GM19025 (cell line): ENCODE measurements at regions not wholly inside any gene's neighbourhood (a gene's known extent, or its start where the extent isn't known, plus 50 kb on each side); places are given as distances from the start of the nearest gene placed in this dataset.

Experiments used
- ATAC-seq: cut with Tn5 transposase; IDR thresholded peaks from one replicate; pipeline ENCODE4 v1.9.1; 2021; ENCODE audit warnings: mild to moderate bottlenecking, low read depth, moderate library complexity; ENCODE audit not compliant: unreplicated experiment

DNA sequence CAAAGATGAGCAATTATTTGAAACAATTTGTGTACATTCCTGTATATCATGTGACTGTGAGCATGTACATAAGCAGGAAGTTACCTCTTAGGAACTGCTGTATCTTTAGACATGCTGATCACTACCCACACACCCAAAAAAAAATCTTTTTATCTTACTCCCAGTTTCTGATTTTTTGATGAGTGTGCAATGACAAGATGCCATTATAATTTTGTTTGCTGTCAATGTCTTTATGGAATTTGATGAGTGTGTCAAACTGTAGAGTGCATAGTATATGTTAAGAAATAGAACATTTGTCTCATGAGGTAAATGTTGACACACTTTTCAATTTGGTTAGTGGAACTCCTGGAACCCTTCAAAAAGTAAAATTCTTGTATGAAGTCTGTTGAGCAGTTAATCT lies 84.0 kb upstream of the TMEFF2 start:
- ATAC-seq, result no peak

DNA sequence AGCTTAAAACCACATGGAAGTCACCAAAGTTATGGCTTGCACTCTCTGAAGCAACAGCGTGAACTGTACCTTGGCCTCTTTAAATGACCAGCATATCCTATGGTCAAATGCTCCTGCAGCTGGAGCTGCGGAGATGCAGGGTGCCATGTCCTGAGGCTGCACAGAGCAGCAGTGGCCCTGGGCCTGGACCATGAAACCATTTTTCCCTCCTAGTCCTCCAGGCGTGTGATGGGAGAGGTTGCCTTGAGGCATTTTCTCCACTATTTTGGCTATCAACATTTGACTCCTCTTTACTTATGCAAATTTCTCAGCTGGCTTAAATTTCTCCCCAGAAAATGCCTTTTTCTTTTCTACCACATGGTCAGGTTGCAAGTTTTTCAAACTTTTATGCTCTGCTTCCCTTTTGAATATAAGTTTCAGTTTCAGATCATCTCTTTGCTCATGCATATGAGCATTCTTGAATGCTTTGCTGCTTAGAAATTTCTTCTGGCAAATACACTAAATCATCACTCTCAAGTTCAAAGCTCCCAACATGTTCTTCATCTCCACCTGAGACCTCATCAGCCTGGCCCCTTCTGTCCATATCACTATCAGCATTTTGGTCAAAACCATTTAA lies 82.9 kb upstream of the TMEFF2 start:
- ATAC-seq, result no peak

DNA sequence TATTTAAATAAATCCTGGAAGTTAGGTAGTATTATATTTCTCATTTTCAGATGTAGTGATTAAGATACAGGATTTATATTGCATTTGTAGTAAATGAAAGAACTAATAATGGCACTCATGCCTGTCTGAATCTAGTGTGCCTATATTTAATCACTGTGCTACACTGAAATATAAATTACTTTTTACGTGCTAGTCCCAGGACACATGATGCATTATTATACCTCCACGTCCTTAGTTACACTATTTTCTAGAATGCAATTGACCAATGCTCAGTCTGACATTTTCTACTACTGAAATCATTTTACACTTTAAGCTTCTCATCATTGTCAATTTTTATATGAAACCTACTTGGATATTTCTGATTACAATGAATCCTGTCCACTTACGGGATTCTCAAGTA lies 80.9 kb upstream of the TMEFF2 start:
- no peak for ATAC-seq

DNA sequence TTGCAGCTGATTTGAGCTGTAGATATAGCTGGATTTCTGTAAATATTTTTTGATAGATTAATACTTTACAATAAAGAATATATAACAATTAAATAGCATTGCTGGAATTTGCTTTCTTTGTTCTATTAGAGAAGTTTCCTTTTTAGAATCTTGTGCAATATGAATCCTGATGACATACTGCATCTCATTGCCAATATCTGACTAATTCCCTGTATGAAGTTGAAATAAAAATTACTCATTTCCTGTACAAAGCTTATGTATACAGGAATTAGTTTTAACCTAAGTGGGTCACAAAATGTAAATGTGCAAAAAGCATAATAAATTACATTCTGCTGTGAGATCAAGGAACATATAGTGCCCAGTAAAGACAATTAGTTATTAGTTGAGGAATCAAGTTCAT lies 72.8 kb upstream of the TMEFF2 start:
- no peak for ATAC-seq

DNA sequence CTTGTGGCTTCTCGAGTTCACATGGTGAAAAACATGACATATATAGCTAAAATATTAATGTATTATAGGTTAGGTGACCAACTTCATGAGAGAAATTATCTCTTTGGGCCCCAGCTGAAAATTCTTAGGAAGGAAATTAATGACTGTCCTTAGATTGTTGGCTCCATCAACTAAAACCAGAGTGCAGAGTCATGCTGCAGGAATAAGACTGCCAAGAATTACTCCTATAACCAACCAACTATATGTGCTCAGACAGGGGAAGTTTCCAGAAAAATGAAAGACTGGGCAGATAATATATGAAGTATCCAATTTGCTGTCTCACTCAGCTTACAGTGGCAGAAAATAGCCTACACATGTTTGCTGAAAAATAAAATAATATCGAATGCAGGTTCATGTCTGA lies 71.0 kb upstream of the TMEFF2 start:
- ATAC-seq, result no peak

DNA sequence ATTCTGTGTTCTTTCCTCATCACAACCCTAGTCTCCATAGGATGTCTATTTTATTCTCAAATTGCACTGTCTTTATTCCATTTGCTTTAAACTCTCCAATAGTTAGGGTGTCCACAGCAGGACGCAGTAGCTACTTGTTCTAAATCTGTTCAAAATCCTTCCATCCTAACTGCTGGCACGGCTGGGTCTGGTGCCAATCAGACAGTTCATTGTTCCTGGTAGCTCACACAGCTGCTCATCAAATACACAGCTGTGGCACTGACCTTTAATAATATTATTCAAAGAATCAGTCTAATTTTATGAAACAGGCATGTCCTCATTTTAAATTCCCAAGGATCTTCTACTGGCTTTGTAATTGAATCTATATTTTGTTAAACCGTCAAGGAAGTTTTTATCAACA lies 59.7 kb upstream of the TMEFF2 start:
- ATAC-seq, result no peak

DNA sequence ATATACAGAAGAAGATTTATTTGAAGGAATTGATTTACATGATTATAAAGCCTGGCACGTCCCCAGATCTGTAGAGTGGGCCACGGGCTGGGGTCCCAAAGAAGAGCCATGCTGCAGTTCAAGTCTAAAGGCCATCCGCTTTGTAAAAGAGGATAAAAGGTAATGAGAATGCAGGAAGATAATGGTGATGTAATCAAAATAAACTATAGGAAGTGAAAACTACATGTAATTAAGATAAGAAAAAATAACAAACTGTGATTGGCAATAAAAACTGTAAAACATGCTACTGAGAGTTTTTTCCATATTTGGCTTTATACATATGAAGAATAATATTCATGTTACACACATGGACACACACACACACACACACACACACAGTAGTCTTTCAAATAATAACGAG lies 59.0 kb upstream of the TMEFF2 start:
- ATAC-seq, result no peak

DNA sequence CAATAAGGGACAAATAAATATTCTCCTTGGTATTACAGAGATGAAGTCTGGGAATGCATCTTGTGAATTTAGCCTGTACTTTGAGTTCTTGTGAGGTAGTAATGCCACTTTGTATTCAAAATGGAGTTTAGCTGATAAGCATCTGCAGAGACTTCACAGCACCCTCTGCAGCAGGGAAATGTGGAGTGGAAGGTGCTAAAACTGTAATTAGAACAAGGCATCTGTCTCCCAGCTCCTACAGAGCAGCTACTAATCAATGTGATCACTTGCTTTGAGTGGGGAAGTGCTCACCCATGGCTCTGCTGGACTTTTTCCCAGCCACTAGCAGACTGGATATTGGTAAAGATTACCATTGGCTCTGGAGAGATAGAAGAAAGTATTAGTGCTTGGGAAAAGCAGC lies 56.2 kb upstream of the TMEFF2 start:
- ATAC-seq, result no peak

DNA sequence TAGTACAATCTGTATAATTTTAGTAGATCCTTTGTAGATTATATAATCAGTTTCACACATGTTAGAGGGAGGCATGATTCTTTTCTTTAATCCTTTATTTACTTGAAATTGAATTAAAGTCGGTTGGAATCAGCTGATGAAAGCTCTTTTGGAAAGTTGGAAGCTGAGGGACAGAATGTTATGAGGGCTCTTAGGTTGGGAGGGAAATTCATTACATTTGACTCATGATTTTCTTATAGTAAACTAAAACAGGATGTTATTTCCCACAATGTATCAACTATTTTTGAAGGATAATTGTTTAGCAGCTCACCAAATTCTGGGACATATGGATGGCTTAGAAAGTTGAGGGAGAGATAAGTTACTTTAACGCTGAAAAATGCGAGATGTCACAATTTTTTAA lies 52.7 kb upstream of the TMEFF2 start:
- ATAC-seq, result no peak

DNA sequence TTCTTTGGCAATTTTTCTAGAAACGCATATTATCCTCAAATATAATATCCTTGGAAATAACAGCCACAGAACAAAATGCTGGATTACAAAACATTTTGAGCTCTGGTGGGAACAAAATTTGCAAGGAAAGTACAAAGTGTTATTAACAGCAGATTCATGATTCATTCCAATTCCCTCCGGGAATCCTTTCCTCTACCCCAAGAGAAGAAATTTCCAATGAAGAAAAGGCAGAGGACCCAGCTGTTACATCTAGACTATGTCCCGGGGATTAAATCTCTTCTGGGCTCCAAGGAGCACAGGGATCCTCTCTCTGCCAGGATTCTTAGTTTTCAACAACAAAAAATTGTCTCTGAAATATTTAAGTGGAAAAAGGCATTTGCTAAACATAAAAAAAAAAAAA lies 51.6 kb upstream of the TMEFF2 start:
- ATAC-seq, result no peak

DNA sequence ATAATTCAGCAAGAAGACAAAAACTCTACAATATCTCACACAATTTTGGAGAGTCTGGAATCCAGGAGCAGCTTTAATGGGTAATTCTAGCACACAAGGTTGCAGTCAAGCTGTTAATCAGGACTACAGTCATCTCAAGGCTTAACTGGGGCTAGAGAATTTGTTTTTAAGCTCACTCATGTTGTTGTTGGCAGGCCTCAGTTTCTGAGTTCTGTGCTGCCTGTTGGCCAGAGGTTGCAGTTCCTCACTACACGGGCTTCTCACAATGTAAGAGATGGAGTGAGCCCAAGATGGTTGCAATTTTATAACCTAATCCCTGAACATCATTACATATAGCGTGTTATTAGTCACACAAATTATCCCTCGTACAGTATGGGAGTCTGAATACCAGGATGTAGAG lies 50.6 kb upstream of the TMEFF2 start:
- ATAC-seq, result no peak
